ENCODE measurements at regions not wholly inside any gene's neighbourhood (a gene's known extent, or its start where the extent isn't known, plus 50 kb on each side); places are given as distances from the start of the nearest gene placed in this dataset.

- no peak for DNase-seq (ENCODE audit: low read depth)
- TF ChIP-seq CTCF (IDR thresholded peaks at IDR 0.05; ENCODE audit: control insufficient read depth, extremely low read depth, insufficient read depth) = no peak
- H3K4me3 ChIP-seq (ENCODE audit: low read depth, low read length) = no peak overlapping the region
Observed at GRCh38 chr6:120526576-120526975, 807.7 kb downstream of the TBC1D32 start.

GRCh38 chr6:120514544-120514943 is 819.7 kb downstream of the TBC1D32 start:
- no peak for TF ChIP-seq CTCF (IDR thresholded peaks at IDR 0.05; ENCODE audit: control insufficient read depth, extremely low read depth, insufficient read depth)
- no peak overlapping the region for H3K4me3 ChIP-seq (ENCODE audit: low read depth, low read length)
- no peak for DNase-seq (ENCODE audit: low read depth)

GRCh38 chr6:120511712-120512111 is 822.6 kb downstream of the TBC1D32 start:
- no peak for TF ChIP-seq CTCF (IDR thresholded peaks at IDR 0.05; ENCODE audit: control insufficient read depth, extremely low read depth, insufficient read depth)
- no peak overlapping the region for H3K4me3 ChIP-seq (ENCODE audit: low read depth, low read length)
- no peak for DNase-seq (ENCODE audit: low read depth)

- no peak for DNase-seq (ENCODE audit: low read depth)
- TF ChIP-seq CTCF (IDR thresholded peaks at IDR 0.05; ENCODE audit: control insufficient read depth, extremely low read depth, insufficient read depth) = no peak
- H3K4me3 ChIP-seq (ENCODE audit: low read depth, low read length) = no peak overlapping the region
Observed at GRCh38 chr6:120498711-120499110, 835.6 kb downstream of the TBC1D32 start.

- DNase-seq (ENCODE audit: low read depth) = no peak
- no peak for TF ChIP-seq CTCF (IDR thresholded peaks at IDR 0.05; ENCODE audit: control insufficient read depth, extremely low read depth, insufficient read depth)
- no peak overlapping the region for H3K4me3 ChIP-seq (ENCODE audit: low read depth, low read length)
Observed at GRCh38 chr6:120496661-120497060, 837.6 kb downstream of the TBC1D32 start.

- no peak for DNase-seq (ENCODE audit: low read depth)
- no peak overlapping the region for H3K4me3 ChIP-seq (ENCODE audit: low read depth, low read length)
- no peak for TF ChIP-seq CTCF (IDR thresholded peaks at IDR 0.05; ENCODE audit: control insufficient read depth, extremely low read depth, insufficient read depth)
Observed at GRCh38 chr6:120493505-120493904, 840.8 kb downstream of the TBC1D32 start.

- DNase-seq (ENCODE audit: low read depth) = no peak
- H3K4me3 ChIP-seq (ENCODE audit: low read depth, low read length) = no peak overlapping the region
- TF ChIP-seq CTCF (IDR thresholded peaks at IDR 0.05; ENCODE audit: control insufficient read depth, extremely low read depth, insufficient read depth) = no peak
Observed at GRCh38 chr6:120489941-120490340, 844.3 kb downstream of the TBC1D32 start.

All from LNCaP clone FGC (cell line).